ENCODE measurements at regions not wholly inside any gene's neighbourhood (a gene's known extent, or its start where the extent isn't known, plus 50 kb on each side); places are given as distances from the start of the nearest gene placed in this dataset.

DNA sequence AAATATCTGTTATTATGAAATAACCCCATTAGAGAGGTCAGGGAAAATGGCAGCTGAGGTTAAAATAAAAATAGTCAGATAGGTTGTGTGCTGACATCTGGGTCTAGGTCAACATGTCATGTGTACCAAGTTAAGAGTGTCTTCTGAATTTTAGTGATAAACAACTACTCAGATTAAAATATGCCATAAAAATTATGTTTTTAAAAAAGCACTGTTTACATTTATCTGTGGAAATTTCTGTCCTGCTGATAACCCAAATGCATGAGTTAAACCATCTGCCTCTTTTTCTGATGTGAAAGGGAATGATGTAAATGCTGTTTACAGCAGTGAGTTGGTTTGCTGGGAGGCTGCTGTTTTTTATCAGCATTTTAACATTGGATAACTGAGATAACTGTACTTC lies 361.2 kb upstream of the TARS1 start:
- DNase-seq, result no peak
- Histone ChIP-seq H3K27ac (no peak overlapping the region), H3K36me3 (replicated peaks) (no peaks in the 10 kb centered on the region), H3K4me3 (ENCODE audit: low read depth, low read length) (no peak overlapping the region), H3K27me3 (replicated peaks) (no peaks in the 10 kb centered on the region)
- in situ Hi-C loops (cut with HindIII; ENCODE audit: low pct_ligation_motif_present, low sequenced_read_pairs), result no loop called here
- TF ChIP-seq, protein P1, sequence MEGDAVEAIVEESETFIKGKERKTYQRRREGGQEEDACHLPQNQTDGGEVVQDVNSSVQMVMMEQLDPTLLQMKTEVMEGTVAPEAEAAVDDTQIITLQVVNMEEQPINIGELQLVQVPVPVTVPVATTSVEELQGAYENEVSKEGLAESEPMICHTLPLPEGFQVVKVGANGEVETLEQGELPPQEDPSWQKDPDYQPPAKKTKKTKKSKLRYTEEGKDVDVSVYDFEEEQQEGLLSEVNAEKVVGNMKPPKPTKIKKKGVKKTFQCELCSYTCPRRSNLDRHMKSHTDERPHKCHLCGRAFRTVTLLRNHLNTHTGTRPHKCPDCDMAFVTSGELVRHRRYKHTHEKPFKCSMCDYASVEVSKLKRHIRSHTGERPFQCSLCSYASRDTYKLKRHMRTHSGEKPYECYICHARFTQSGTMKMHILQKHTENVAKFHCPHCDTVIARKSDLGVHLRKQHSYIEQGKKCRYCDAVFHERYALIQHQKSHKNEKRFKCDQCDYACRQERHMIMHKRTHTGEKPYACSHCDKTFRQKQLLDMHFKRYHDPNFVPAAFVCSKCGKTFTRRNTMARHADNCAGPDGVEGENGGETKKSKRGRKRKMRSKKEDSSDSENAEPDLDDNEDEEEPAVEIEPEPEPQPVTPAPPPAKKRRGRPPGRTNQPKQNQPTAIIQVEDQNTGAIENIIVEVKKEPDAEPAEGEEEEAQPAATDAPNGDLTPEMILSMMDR (IDR thresholded peaks at IDR 0.05; ENCODE audit: low read depth, low read length, missing control alignments), result no peak

DNA sequence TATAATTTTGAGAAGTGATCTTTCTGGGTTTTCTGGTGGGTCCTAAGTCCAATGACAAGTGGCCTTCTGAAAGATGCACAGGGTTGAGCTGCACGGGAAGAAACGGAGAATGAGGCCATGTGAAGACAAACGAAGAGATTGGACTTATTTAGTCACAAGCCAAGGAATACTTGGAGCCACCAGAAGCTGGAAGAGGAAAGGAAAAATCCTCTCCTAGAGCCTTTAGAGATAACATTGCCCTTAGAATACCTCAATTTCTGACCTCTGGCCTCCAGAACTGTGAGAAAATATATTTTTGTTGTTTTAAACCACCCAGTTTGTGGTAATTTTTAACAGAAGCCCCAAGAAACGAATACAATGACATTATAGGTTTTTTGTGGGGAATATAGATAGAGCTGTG lies 360.5 kb upstream of the TARS1 start:
- H3K36me3 ChIP-seq (replicated peaks), result no peaks in the 10 kb centered on the region
- no peaks in the 10 kb centered on the region for H3K27me3 ChIP-seq (replicated peaks)
- no peak for DNase-seq
- in situ Hi-C loops (cut with HindIII; ENCODE audit: low pct_ligation_motif_present, low sequenced_read_pairs), result no loop called here
- no peak overlapping the region for H3K27ac ChIP-seq
- H3K4me3 ChIP-seq (ENCODE audit: low read depth, low read length), result no peak overlapping the region
- TF ChIP-seq, protein P1 (IDR thresholded peaks at IDR 0.05; ENCODE audit: low read depth, low read length, missing control alignments), result no peak

DNA sequence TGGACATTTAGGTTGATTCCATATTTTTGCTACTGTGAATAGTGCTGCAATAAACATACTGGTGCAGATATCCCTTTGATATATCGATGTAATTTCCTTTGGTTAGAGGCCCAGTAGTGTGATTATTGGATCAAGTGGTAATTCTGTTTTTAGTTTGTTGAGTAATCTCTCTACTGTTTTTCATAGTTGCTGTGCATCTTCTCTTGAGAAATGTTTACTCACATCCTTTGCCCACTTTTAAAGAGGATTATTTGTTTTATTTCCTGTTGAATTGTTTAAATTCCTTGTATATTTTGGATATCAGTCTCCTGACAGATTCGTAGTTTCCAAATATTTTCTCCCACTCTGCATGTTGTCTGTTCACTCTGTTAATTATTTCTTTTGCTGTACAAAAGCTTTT lies 352.6 kb upstream of the TARS1 start:
- Histone ChIP-seq H3K36me3 (replicated peaks) (no peaks in the 10 kb centered on the region), H3K27me3 (replicated peaks) (no peaks in the 10 kb centered on the region), H3K27ac (no peak overlapping the region), H3K4me3 (ENCODE audit: low read depth, low read length) (no peak overlapping the region)
- TF ChIP-seq, protein P1 (IDR thresholded peaks at IDR 0.05; ENCODE audit: low read depth, low read length, missing control alignments), result no peak
- in situ Hi-C loops (cut with HindIII; ENCODE audit: low pct_ligation_motif_present, low sequenced_read_pairs), result no loop called here
- DNase-seq, result no peak

DNA sequence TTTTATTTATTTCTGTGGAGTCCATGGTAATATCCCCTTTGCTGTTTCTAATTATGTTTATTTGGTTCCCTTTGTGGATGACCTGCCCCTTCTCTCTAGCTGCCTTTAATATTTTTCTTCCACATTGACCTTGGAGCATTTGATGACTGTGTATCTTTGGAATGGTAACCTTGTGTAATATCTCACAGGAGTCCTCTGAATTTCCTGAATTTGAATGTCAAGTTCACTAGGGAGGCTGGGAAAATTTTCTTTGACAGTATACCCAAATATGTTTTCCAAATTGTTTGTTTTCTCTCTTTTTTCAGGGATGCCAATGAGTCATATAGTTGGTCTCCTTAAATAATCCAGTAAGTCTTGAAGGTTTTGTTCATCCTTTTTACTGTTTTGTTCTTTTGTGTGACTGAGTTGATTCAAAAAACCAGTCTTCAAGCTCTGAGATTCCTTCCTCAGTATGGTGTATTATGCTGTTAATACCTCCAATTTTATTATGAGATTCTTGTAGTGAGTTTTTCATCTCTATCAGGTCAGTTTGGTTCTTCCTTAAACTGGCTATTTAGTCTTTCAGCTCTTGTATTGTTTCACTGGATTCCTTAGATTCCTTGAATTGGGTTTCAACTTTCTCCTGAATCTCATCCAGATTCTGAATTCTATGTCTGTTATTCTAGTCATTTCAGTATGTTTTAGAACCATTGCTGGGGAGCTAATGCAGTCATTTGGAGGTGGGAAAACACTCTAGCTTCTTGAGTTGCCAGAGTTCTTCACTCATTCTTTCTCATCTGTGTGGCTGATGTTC lies 349.0 kb upstream of the TARS1 start:
- Histone ChIP-seq H3K27ac (peak overlapping the region; percentile 55), H3K27me3 (replicated peaks) (no peaks in the 10 kb centered on the region), H3K36me3 (replicated peaks) (no peaks in the 10 kb centered on the region), H3K4me3 (ENCODE audit: low read depth, low read length) (no peak overlapping the region)
- in situ Hi-C loops (cut with HindIII; ENCODE audit: low pct_ligation_motif_present, low sequenced_read_pairs), result no loop called here
- peak; percentile 44 for DNase-seq
- TF ChIP-seq, protein P1 (IDR thresholded peaks at IDR 0.05; ENCODE audit: low read depth, low read length, missing control alignments), result no peak

DNA sequence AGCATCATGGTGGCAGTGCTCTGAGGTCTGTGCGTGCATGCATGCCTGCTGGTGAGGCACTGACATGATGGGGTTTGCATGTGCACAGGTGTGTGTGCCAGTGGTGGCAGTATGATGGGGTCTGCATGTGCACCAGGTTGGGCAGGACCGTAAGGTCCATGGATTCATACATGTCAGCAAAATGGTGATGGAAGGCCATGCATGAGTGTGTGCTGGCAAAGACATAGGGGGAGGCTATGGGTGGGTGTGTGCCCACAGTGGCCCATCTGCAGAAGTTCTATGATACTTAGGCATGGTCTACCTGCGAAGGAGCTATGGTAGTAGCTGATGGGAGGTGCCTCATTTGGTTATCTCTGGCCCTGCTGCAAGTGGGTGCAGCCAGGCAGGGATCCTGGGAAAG lies 348.0 kb upstream of the TARS1 start:
- in situ Hi-C loops (cut with HindIII; ENCODE audit: low pct_ligation_motif_present, low sequenced_read_pairs), result no loop called here
- Histone ChIP-seq H3K27ac (no peak overlapping the region), H3K27me3 (replicated peaks) (no peaks in the 10 kb centered on the region), H3K36me3 (replicated peaks) (no peaks in the 10 kb centered on the region), H3K4me3 (ENCODE audit: low read depth, low read length) (no peak overlapping the region)
- TF ChIP-seq, protein P1 (IDR thresholded peaks at IDR 0.05; ENCODE audit: low read depth, low read length, missing control alignments), result no peak
- DNase-seq, result no peak

DNA sequence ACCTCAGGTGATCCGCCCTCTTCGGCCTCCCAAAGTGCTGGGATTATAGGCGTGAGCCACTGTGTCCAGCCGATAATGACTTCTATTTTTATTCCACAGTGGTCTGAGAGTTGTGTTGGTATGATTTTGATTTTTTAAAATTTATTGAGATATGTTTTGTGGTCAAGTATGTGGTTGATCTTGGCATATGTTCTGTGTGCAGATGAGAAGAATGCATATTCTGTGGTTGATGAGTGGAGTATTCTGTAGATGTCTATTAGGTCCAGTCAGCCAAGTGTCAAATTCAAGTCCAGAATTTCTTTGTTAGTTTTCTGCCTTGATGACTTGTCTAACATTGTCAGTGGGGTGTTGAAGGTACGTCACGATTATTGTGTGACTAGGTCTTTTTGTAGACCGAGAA lies 338.2 kb upstream of the TARS1 start:
- in situ Hi-C loops (cut with HindIII; ENCODE audit: low pct_ligation_motif_present, low sequenced_read_pairs), result no loop called here
- Histone ChIP-seq H3K27ac (no peak overlapping the region), H3K27me3 (replicated peaks) (no peaks in the 10 kb centered on the region), H3K4me3 (ENCODE audit: low read depth, low read length) (no peak overlapping the region), H3K36me3 (replicated peaks) (no peaks in the 10 kb centered on the region)
- peak; percentile 53 for DNase-seq
- TF ChIP-seq, protein P1 (IDR thresholded peaks at IDR 0.05; ENCODE audit: low read depth, low read length, missing control alignments), result no peak

All from brain microvascular endothelial cell (primary cell).